ENCODE measurements at regions not wholly inside any gene's neighbourhood (a gene's known extent, or its start where the extent isn't known, plus 50 kb on each side); places are given as distances from the start of the nearest gene placed in this dataset.

DNA sequence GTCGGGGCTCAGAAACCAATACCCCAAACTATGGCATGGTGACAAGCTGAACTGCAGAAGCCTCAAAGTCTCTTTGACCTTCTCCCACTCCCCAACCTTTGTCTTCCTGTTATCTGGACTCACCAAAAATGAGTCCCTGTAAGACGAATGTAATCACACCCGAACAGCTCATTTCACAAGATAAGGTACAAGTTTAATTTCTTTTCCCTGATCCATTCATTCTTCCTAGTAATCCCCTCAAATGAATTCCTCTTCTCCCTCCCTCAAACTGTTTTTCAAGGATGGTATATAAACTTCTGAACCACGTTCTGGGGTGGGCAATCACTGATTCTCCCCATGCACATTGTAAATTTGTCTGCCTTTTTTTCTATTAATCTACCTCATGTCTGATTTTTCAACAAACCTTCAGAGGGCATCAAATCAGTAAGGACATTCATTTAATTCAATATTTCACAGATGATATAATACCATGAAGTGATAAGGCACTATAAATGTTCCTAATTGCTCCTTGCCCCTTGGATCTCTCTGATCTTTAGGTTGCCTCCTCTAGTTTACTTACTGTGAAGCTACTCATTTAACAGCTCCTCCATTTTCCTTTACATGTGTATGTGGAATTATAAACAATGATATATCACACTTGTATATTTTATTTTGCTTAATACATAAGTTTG, 77.2 kb downstream of the OR2B2 start:
- TF ChIP-seq, protein P1, sequence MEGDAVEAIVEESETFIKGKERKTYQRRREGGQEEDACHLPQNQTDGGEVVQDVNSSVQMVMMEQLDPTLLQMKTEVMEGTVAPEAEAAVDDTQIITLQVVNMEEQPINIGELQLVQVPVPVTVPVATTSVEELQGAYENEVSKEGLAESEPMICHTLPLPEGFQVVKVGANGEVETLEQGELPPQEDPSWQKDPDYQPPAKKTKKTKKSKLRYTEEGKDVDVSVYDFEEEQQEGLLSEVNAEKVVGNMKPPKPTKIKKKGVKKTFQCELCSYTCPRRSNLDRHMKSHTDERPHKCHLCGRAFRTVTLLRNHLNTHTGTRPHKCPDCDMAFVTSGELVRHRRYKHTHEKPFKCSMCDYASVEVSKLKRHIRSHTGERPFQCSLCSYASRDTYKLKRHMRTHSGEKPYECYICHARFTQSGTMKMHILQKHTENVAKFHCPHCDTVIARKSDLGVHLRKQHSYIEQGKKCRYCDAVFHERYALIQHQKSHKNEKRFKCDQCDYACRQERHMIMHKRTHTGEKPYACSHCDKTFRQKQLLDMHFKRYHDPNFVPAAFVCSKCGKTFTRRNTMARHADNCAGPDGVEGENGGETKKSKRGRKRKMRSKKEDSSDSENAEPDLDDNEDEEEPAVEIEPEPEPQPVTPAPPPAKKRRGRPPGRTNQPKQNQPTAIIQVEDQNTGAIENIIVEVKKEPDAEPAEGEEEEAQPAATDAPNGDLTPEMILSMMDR (IDR thresholded peaks at IDR 0.05): no peak
- TF ChIP-seq JUNB (IDR thresholded peaks at IDR 0.05): no peak
- TF ChIP-seq, protein P2, sequence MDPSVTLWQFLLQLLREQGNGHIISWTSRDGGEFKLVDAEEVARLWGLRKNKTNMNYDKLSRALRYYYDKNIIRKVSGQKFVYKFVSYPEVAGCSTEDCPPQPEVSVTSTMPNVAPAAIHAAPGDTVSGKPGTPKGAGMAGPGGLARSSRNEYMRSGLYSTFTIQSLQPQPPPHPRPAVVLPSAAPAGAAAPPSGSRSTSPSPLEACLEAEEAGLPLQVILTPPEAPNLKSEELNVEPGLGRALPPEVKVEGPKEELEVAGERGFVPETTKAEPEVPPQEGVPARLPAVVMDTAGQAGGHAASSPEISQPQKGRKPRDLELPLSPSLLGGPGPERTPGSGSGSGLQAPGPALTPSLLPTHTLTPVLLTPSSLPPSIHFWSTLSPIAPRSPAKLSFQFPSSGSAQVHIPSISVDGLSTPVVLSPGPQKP (IDR thresholded peaks at IDR 0.05; ENCODE audit: low read depth, low read length): no peak
- no peak for TF ChIP-seq POLR2A (IDR thresholded peaks at IDR 0.05; ENCODE audit: low read length)
- TF ChIP-seq MYC (IDR thresholded peaks at IDR 0.05; ENCODE audit: borderline replicate concordance, low read length): no peak
